HL-60 (cell line): ENCODE measurements at regions not wholly inside any gene's neighbourhood (a gene's known extent, or its start where the extent isn't known, plus 50 kb on each side); places are given as distances from the start of the nearest gene placed in this dataset.

Experiments
- DNase-seq, 2 experiments: peaks; one replicate each; pipeline ENCODE4 v3.0.0-alpha.2; 2010 to 2020; ENCODE audit warnings: low read depth in 1 of 2, low spot score in 1 of 2
- H3K27ac ChIP-seq: fragments of 250-450 bp; sonication (Bioruptor Pico); replicated peaks from 2 replicates; pipeline ENCODE4 v1.5.1; 2020; ENCODE audit warnings: mild to moderate bottlenecking, moderate library complexity
- H3K27me3 ChIP-seq: fragments of 250-450 bp; sonication (Bioruptor Pico); 2 replicates; pipeline ENCODE4 v1.5.1; 2021; ENCODE audit warnings: mild to moderate bottlenecking, moderate library complexity; ENCODE audit not compliant: insufficient read depth, poor library complexity, severe bottlenecking
- H3K4me3 ChIP-seq: replicated peaks from 2 replicates; pipeline ENCODE4 v1.5.1; 2011; ENCODE audit warnings: mild to moderate bottlenecking, control low read depth, low read length; ENCODE audit not compliant: insufficient read depth
- CTCF ChIP-seq: IDR thresholded peaks from one replicate; pipeline ENCODE4 v1.5.1; 2011; ENCODE audit warnings: low read length, control low read depth, inconsistent platforms; ENCODE audit not compliant: insufficient read depth
- GABPA ChIP-seq: IDR thresholded peaks from 2 replicates; pipeline ENCODE4 v1.6.1; 2012; ENCODE audit warnings: low read depth
- POLR2AphosphoS5 ChIP-seq: IDR thresholded peaks from 2 replicates; pipeline ENCODE4 v1.6.1; 2012; ENCODE audit warnings: low read depth
- SPI1 ChIP-seq: IDR thresholded peaks from 2 replicates; pipeline ENCODE4 v1.6.1; 2012; ENCODE audit warnings: low read depth, mild to moderate bottlenecking, borderline replicate concordance
- TF ChIP-seq, protein P1 (sequence below): IDR thresholded peaks from 2 replicates; pipeline ENCODE4 v1.6.1; 2012; ENCODE audit warnings: low read depth; ENCODE audit not compliant: insufficient replicate concordance

DNA sequence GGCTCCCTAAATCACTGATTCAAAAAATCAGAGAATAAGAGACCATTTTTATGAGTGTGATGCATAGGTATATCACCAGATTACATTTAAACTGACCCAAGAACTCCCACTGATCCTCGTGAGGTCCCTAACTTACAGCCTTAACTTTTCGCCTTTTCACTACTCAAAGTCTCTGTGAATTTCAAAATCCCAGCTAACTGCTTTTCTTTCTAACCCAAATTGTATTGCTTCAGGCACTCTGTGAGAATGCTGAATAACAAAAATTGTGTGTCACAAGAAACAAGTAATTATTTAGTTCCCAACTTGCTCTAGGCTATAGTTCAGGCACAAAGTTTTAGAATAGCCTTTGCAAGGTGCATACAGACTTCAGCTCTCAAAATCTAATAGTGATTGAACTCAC is 368.6 kb downstream of the CHSY3 start:
- no peak overlapping the region for H3K27ac ChIP-seq
- no peaks in the 10 kb centered on the region for H3K27me3 ChIP-seq
- TF ChIP-seq SPI1 (no peak), GABPA (no peak), CTCF (no peak), POLR2AphosphoS5 (no peak)
- TF ChIP-seq, protein P1, sequence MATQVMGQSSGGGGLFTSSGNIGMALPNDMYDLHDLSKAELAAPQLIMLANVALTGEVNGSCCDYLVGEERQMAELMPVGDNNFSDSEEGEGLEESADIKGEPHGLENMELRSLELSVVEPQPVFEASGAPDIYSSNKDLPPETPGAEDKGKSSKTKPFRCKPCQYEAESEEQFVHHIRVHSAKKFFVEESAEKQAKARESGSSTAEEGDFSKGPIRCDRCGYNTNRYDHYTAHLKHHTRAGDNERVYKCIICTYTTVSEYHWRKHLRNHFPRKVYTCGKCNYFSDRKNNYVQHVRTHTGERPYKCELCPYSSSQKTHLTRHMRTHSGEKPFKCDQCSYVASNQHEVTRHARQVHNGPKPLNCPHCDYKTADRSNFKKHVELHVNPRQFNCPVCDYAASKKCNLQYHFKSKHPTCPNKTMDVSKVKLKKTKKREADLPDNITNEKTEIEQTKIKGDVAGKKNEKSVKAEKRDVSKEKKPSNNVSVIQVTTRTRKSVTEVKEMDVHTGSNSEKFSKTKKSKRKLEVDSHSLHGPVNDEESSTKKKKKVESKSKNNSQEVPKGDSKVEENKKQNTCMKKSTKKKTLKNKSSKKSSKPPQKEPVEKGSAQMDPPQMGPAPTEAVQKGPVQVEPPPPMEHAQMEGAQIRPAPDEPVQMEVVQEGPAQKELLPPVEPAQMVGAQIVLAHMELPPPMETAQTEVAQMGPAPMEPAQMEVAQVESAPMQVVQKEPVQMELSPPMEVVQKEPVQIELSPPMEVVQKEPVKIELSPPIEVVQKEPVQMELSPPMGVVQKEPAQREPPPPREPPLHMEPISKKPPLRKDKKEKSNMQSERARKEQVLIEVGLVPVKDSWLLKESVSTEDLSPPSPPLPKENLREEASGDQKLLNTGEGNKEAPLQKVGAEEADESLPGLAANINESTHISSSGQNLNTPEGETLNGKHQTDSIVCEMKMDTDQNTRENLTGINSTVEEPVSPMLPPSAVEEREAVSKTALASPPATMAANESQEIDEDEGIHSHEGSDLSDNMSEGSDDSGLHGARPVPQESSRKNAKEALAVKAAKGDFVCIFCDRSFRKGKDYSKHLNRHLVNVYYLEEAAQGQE: no peak
- H3K4me3 ChIP-seq: no peak overlapping the region
- DNase-seq: no peak

- DNase-seq: no peak
- TF ChIP-seq SPI1: no peak
- no peak for TF ChIP-seq CTCF
- no peak for TF ChIP-seq GABPA
- no peak for TF ChIP-seq POLR2AphosphoS5
- TF ChIP-seq, protein P1: no peak
- Histone ChIP-seq H3K27me3 (no peaks in the 10 kb centered on the region), H3K4me3 (no peak overlapping the region), H3K27ac (no peak overlapping the region)
Measured at GRCh38 chr5:130270786-130271185, 366.5 kb downstream of the CHSY3 start.

DNA sequence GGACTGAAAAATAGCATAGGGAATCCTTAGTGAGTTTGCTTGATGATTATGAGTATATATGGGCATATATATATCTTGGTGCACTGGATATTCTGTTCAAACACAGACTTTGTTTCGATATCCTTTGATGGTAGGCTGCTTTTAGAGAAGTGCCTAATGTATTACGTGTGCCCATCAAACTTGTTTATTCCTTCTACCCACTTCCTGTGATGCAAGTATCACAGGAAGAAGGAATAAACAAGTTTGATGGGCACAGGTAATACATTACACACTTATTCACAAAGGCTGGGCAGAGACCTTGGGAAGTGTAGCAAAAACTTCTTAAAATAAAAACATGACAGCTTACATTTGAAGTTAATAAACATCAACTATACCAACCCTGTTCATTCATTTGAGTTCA is 364.2 kb downstream of the CHSY3 start:
- no peak overlapping the region for H3K27ac ChIP-seq
- no peak for DNase-seq
- TF ChIP-seq SPI1 (no peak), GABPA (no peak), POLR2AphosphoS5 (no peak), CTCF (no peak)
- TF ChIP-seq, protein P1: no peak
- H3K4me3 ChIP-seq: no peak overlapping the region
- H3K27me3 ChIP-seq: no peaks in the 10 kb centered on the region
